Psoas muscle (tissue), 7 donors: ENCODE measurements at regions not wholly inside any gene's neighbourhood (a gene's known extent, or its start where the extent isn't known, plus 50 kb on each side); places are given as distances from the start of the nearest gene placed in this dataset.
"Not testable (repeated sequence)": the region's sequence is repeated elsewhere in the genome, so short reads cannot be mapped to it uniquely, and the experiment has no call there.

Experiments used
- ATAC-seq, 4 donors: fragments of 200-7000 bp; cut with Tn5 transposase; one replicate each; pipeline ENCODE4 v1.9.1; 2020; ENCODE audit warnings: moderate library complexity in 3 of 4, mild to moderate bottlenecking in 2 of 4
- DNase-seq, 2 donors: peaks; one replicate each; pipeline ENCODE4 v3.0.0-alpha.2; 2020
- H3K27ac ChIP-seq: fragments of 200-600 bp; one replicate; pipeline ENCODE4 v1.8.0; 2022
- H3K27me3 ChIP-seq, 3 donors: fragments of 200-600 bp in 1 of 3; one replicate each; pipeline versions ENCODE4 v1.6.1 to v1.8.0; 2013 to 2022; ENCODE audit warnings: low read length in 2 of 3, mild to moderate bottlenecking in 2 of 3, moderate library complexity in 1 of 3; ENCODE audit not compliant: insufficient read depth in 3 of 3
- H3K36me3 ChIP-seq, 2 donors: fragments of 200-600 bp in 1 of 2; one replicate each; pipeline versions ENCODE4 v1.6.1 to v1.8.0; 2013 to 2022; ENCODE audit warnings: low read depth in 1 of 2, mild to moderate bottlenecking in 1 of 2, moderate library complexity in 1 of 2; ENCODE audit not compliant: insufficient read depth in 1 of 2
- H3K4me1 ChIP-seq: fragments of 200-600 bp; one replicate; pipeline ENCODE4 v1.8.0; 2022
- H3K4me3 ChIP-seq: fragments of 200-600 bp; one replicate; pipeline ENCODE4 v1.8.0; 2022; ENCODE audit warnings: mild to moderate bottlenecking
- H3K9me3 ChIP-seq: fragments of 200-600 bp; one replicate; pipeline ENCODE4 v1.8.0; 2022
- CTCF ChIP-seq: fragments of 200-600 bp; IDR thresholded peaks from one replicate; pipeline ENCODE4 v1.8.0; 2022; ENCODE audit warnings: antibody characterized with exemption
- WGBS, 3 donors: extraction: QIAGEN DNeasy Blood & Tissue Kit; methylation state at CpG; one replicate each; pipeline versions ENCODE4 v1.1.6 to v1.1.7; 2013; 5-methylcytosine and 5-hydroxymethylcytosine counted together
- intact Hi-C, 2 donors: fragments of 100-400 bp; cut with DNase I; formaldehyde crosslinking; loops; one replicate each; pipeline versions ENCODE4 v1.11.0 to v1.14.2; 2022
- donor health status: healthy with polysubstance abuse.
- donor health status: DM: no; HTN: no; CAD: no; lungs with moderate emphysema.
- donor health status: Bipolar disorder and iron deficiency.
- donor health status: healthy.
- donor health status: DM: yes; HTN: yes; CAD: no.
- donor health status: DM: no; HTN: no; CAD: no.
- donor health status: DM: yes; HTN: yes; CAD: no.

- DNase-seq: peak in 1 of 2 donors; percentile 78
- H3K27ac ChIP-seq: peak overlapping the region; percentile 64
- 2% methylated on average over 48 to 50 of the region's 50 CpGs for WGBS, 3 donors
These were observed 131.6 kb upstream of the NIPBL start for GRCh38 chr5:36744773-36745589.

DNA sequence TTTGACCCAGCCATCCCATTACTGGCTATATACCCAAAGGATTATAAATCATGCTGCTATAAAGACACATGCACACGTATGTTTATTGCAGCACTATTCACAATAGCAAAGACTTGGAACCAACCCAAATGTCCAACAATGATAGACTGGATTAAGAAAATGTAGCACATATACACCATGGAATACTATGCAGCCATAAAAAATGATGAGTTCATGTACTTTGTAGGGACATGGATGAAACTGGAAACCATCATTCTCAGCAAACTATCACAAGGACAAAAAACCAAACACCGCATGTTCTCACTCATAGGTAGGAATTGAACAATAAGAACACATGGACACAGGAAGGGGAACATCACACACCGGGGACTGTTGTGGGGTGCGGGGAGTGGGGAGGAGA lies 128.8 kb upstream of the NIPBL start:
- H3K36me3 ChIP-seq, H3K4me1 ChIP-seq, intact Hi-C loops, H3K27ac ChIP-seq, DNase-seq, H3K27me3 ChIP-seq, H3K9me3 ChIP-seq, H3K4me3 ChIP-seq, ATAC-seq: not testable (repeated sequence)
- 99 to 100% (median 99%) methylated on average over 3 of the region's 4 CpGs for WGBS, 3 donors

More at GRCh38 chr5:36744773-36745589, 131.6 kb upstream of the NIPBL start:
- intact Hi-C loops: loop anchor here (5.0 kb wide), 2 partner anchors 127 to 262 kb away; no protein-coding TSS in a partner anchor
- H3K36me3 ChIP-seq: no peaks in the 10 kb centered on the region
- ATAC-seq: peak; percentile 85 to 94 (median 88)
- peaks cover 6% of the 10 kb centered on the region for H3K4me1 ChIP-seq
- TF ChIP-seq CTCF: no peak
- peak overlapping the region; percentile 78 for H3K4me3 ChIP-seq
- H3K9me3 ChIP-seq: no peaks in the 10 kb centered on the region
- H3K27me3 ChIP-seq: no peaks in the 10 kb centered on the region

- H3K27ac ChIP-seq: no peak overlapping the region
- ATAC-seq: no peak
These were observed 124.7 kb upstream of the NIPBL start for GRCh38 chr5:36751886-36752285.

GRCh38 chr5:36755342-36755741 lies 121.2 kb upstream of the NIPBL start:
- Histone ChIP-seq H3K27me3 (no peaks in the 10 kb centered on the region), H3K36me3 (no peaks in the 10 kb centered on the region), H3K4me1 (no peaks in the 10 kb centered on the region), H3K27ac (no peak overlapping the region), H3K4me3 (no peak overlapping the region), H3K9me3 (no peaks in the 10 kb centered on the region)
- ATAC-seq (no peak), DNase-seq (no peak)
- WGBS, 3 donors: 85 to 91% (median 87%) methylated on average over 3 of the region's 3 CpGs
- intact Hi-C loops: no loop called here
- TF ChIP-seq CTCF: no peak

More at GRCh38 chr5:36751886-36752285, 124.7 kb upstream of the NIPBL start:
- Histone ChIP-seq H3K27me3 (no peaks in the 10 kb centered on the region), H3K4me1 (no peaks in the 10 kb centered on the region), H3K4me3 (no peak overlapping the region), H3K36me3 (no peaks in the 10 kb centered on the region), H3K9me3 (no peaks in the 10 kb centered on the region)
- intact Hi-C loops: no loop called here
- DNase-seq: no peak
- WGBS, 3 donors: 93 to 100% (median 97%) methylated on average over 1 of the region's 1 CpG
- TF ChIP-seq CTCF: no peak

- Histone ChIP-seq H3K27me3 (no peaks in the 10 kb centered on the region), H3K9me3 (no peaks in the 10 kb centered on the region), H3K36me3 (no peaks in the 10 kb centered on the region), H3K27ac (no peak overlapping the region), H3K4me3 (no peak overlapping the region), H3K4me1 (no peaks in the 10 kb centered on the region)
- WGBS, 3 donors: 68 to 95% (median 91%) methylated on average over 1 of the region's 1 CpG
- ATAC-seq (no peak), DNase-seq (no peak)
- intact Hi-C loops: no loop called here
- no peak for TF ChIP-seq CTCF
These were observed 120.6 kb upstream of the NIPBL start for GRCh38 chr5:36755920-36756488.
